B cell (primary cell): ENCODE measurements at regions not wholly inside any gene's neighbourhood (a gene's known extent, or its start where the extent isn't known, plus 50 kb on each side); places are given as distances from the start of the nearest gene placed in this dataset.

Experiments used
- ATAC-seq: fragments of 200-7000 bp; cut with Tn5 transposase; one replicate; pipeline ENCODE4 v1.10.0; 2021; ENCODE audit warnings: low read depth, mild to moderate bottlenecking, moderate number of reproducible peaks, moderate library complexity
- CTCF ChIA-PET: fragments of 350-600 bp; sonication (Branson Sonifier 250); formaldehyde crosslinking; loops from one replicate; lab custom pipeline; 2021; ENCODE audit warnings: antibody characterized with exemption, inconsistent platforms; lab: Charles Lee
- POLR2A ChIA-PET: fragments of 350-600 bp; sonication (Branson Sonifier 250); formaldehyde crosslinking; loops from one replicate; lab custom pipeline; 2021; ENCODE audit warnings: antibody characterized with exemption; lab: Charles Lee
- DNase-seq: peaks from one replicate; pipeline ENCODE4 v3.0.0; 2013
- H2AFZ ChIP-seq: 2 replicates; pipeline ENCODE4 v1.6.1; 2012; ENCODE audit warnings: mild to moderate bottlenecking, low read depth, low read length; ENCODE audit not compliant: insufficient read depth, poor library complexity, severe bottlenecking
- H3K27ac ChIP-seq, 2 donors: 1 replicate in 1 of 2; 2 replicates in 1 of 2; pipeline ENCODE4 v1.5.1; 2012 to 2013; ENCODE audit warnings: low read length in 2 of 2, mild to moderate bottlenecking in 2 of 2, moderate library complexity in 1 of 2
- H3K27me3 ChIP-seq, 4 experiments: fragments of 200-600 bp in 1 of 4; sonication (generic) in 1 of 4; replicated peaks in 1 of 4; 1 replicate in 2 of 4; 2 replicates in 2 of 4; pipeline versions ENCODE4 v1.6.1 to v1.7.0; 2013 to 2016; ENCODE audit warnings: low read length in 3 of 4, mild to moderate bottlenecking in 2 of 4, mixed read lengths in 1 of 4, moderate library complexity in 1 of 4; ENCODE audit not compliant: insufficient read depth in 4 of 4, control insufficient read depth in 3 of 4; ENCODE audit errors: control extremely low read depth in 1 of 4
- H3K36me3 ChIP-seq, 2 experiments: replicated peaks in 1 of 2; 1 replicate in 1 of 2; 2 replicates in 1 of 2; pipeline versions ENCODE4 v1.6.1 to v1.7.1; 2013; ENCODE audit warnings: low read length in 1 of 2; ENCODE audit not compliant: insufficient read depth in 2 of 2, control insufficient read depth in 1 of 2; ENCODE audit errors: control extremely low read depth in 1 of 2, extremely low read depth in 1 of 2
- H3K4me1 ChIP-seq, 2 donors: fragments of 200-600 bp in 1 of 2; sonication (generic) in 1 of 2; 1 replicate in 1 of 2; 2 replicates in 1 of 2; pipeline versions ENCODE4 v1.5.1 to v1.6.1; 2013 to 2017; ENCODE audit warnings: low read length in 2 of 2; ENCODE audit not compliant: control insufficient read depth in 2 of 2, insufficient read depth in 2 of 2
- H3K4me2 ChIP-seq: replicated peaks from 2 replicates; pipeline ENCODE3; 2012; ENCODE audit warnings: mild to moderate bottlenecking, low read depth, low read length; ENCODE audit not compliant: poor library complexity, severe bottlenecking
- H3K4me3 ChIP-seq, 5 experiments: fragments of 200-600 bp in 1 of 5; sonication (generic) in 1 of 5; 1 replicate in 3 of 5; 2 replicates in 2 of 5; pipeline versions ENCODE4 v1.5.1 to v1.7.0; 2011 to 2016; ENCODE audit warnings: low read length in 4 of 5, mild to moderate bottlenecking in 4 of 5, low read depth in 2 of 5, control low read depth in 1 of 5, moderate library complexity in 1 of 5; ENCODE audit not compliant: insufficient read depth in 1 of 5; ENCODE audit errors: control extremely low read depth in 1 of 5, extremely low read depth in 1 of 5
- H3K79me2 ChIP-seq: fragments of 200-600 bp; sonication (generic); one replicate; pipeline ENCODE4 v1.6.0; 2016; ENCODE audit warnings: low read length; ENCODE audit not compliant: control insufficient read depth, insufficient read depth
- H3K9ac ChIP-seq: fragments of 200-600 bp; sonication (generic); 2 replicates; pipeline ENCODE4 v1.6.1; 2017; ENCODE audit warnings: mild to moderate bottlenecking, low read length, moderate library complexity
- H3K9me3 ChIP-seq, 3 donors: one replicate each; pipeline versions ENCODE4 v1.6.1 to v1.7.1; 2013; ENCODE audit warnings: low read length in 2 of 3; ENCODE audit not compliant: control insufficient read depth in 2 of 3, insufficient read depth in 1 of 3; ENCODE audit errors: control extremely low read depth in 1 of 3
- H4K20me1 ChIP-seq: 2 replicates; pipeline ENCODE4 v1.6.0; 2012; ENCODE audit warnings: mild to moderate bottlenecking, low read length; ENCODE audit not compliant: insufficient read depth, control insufficient read depth, poor library complexity, severe bottlenecking
- H3K27ac Mint-ChIP-seq: one replicate; pipeline ENCODE4 v1.8.0; 2021; ENCODE audit warnings: mixed read lengths
- H3K27me3 Mint-ChIP-seq: one replicate; pipeline ENCODE4 v1.8.0; 2021; ENCODE audit warnings: mixed read lengths
- H3K4me1 Mint-ChIP-seq: one replicate; pipeline ENCODE4 v1.8.0; 2021; ENCODE audit warnings: mixed read lengths
- H3K4me3 Mint-ChIP-seq: one replicate; pipeline ENCODE4 v1.8.0; 2021; ENCODE audit warnings: mixed read lengths
- H3K9me3 Mint-ChIP-seq: one replicate; pipeline ENCODE4 v1.8.0; 2022; ENCODE audit warnings: mixed read lengths; ENCODE audit not compliant: insufficient read depth
- CTCF ChIP-seq: fragments of 200-600 bp; IDR thresholded peaks from one replicate; pipeline ENCODE4 v1.8.0; 2022; ENCODE audit warnings: antibody characterized with exemption, mild to moderate bottlenecking
- EZH2 ChIP-seq: IDR thresholded peaks from 2 replicates; pipeline ENCODE4 v1.6.1; 2012; ENCODE audit warnings: borderline replicate concordance, low read depth, mild to moderate bottlenecking, moderate library complexity, low read length; ENCODE audit not compliant: insufficient read depth, poor library complexity, severe bottlenecking
- WGBS: methylation state at CpG from one replicate; pipeline ENCODE4 v1.1.5; 2013; ENCODE audit warnings: missing lambda C conversion rate; ENCODE audit not compliant: insufficient coverage; 5-methylcytosine and 5-hydroxymethylcytosine counted together
- intact Hi-C: fragments of 100-400 bp; cut with micrococcal nuclease; formaldehyde crosslinking; loops from one replicate; pipeline ENCODE4 v1.10.0; 2022

GRCh38 chr14:99075061-99075460 lies 196.9 kb downstream of the BCL11B start:
- no peak overlapping the region for H3K27ac ChIP-seq
- CTCF ChIA-PET: no interaction called here

GRCh38 chr14:99075771-99076375 lies 196.1 kb downstream of the BCL11B start:
- no peak overlapping the region for H3K4me3 Mint-ChIP-seq
- H3K9ac ChIP-seq: no peak overlapping the region
- H4K20me1 ChIP-seq: no peaks in the 10 kb centered on the region
- no peaks in the 10 kb centered on the region for H3K79me2 ChIP-seq
- H3K27me3 Mint-ChIP-seq: no peaks in the 10 kb centered on the region
- H3K27ac Mint-ChIP-seq: no peak overlapping the region
- H3K4me3 ChIP-seq: no peak overlapping the region
- intact Hi-C loops: no loop called here
- no peak overlapping the region for H3K27ac ChIP-seq
- TF ChIP-seq EZH2 (no peak), CTCF (no peak)
- no peaks in the 10 kb centered on the region for H3K36me3 ChIP-seq
- WGBS: 81% methylated on average over 3 of the region's 5 CpGs
- H3K9me3 Mint-ChIP-seq: no peaks in the 10 kb centered on the region
- CTCF ChIA-PET: no interaction called here
- H3K4me1 ChIP-seq: no peaks in the 10 kb centered on the region
- no peak overlapping the region for H2AFZ ChIP-seq
- no peak for ATAC-seq
- DNase-seq: no peak
- no peaks in the 10 kb centered on the region for H3K4me1 Mint-ChIP-seq
- POLR2A ChIA-PET: no interaction called here
- no peak overlapping the region for H3K4me2 ChIP-seq
- H3K9me3 ChIP-seq: peaks cover 0 to 38% (median 2%) of the 10 kb centered on the region in 3 donors
- no peaks in the 10 kb centered on the region for H3K27me3 ChIP-seq

More at GRCh38 chr14:99075061-99075460, 196.9 kb downstream of the BCL11B start:
- peaks cover 0 to 43% (median 2%) of the 10 kb centered on the region in 3 donors for H3K9me3 ChIP-seq
- intact Hi-C loops: no loop called here
- H3K4me2 ChIP-seq: no peak overlapping the region
- WGBS: 69% methylated on average over 7 of the region's 11 CpGs
- no peaks in the 10 kb centered on the region for H4K20me1 ChIP-seq
- Mint-ChIP-seq H3K27me3 (no peaks in the 10 kb centered on the region), H3K4me3 (no peak overlapping the region), H3K9me3 (no peaks in the 10 kb centered on the region), H3K4me1 (no peaks in the 10 kb centered on the region), H3K27ac (no peak overlapping the region)
- H2AFZ ChIP-seq: no peak overlapping the region
- no peaks in the 10 kb centered on the region for H3K4me1 ChIP-seq
- DNase-seq: no peak
- TF ChIP-seq EZH2 (no peak), CTCF (no peak)
- no peak for ATAC-seq
- H3K36me3 ChIP-seq: no peaks in the 10 kb centered on the region
- no peaks in the 10 kb centered on the region for H3K27me3 ChIP-seq
- H3K4me3 ChIP-seq: no peak overlapping the region
- POLR2A ChIA-PET: no interaction called here
- no peaks in the 10 kb centered on the region for H3K79me2 ChIP-seq
- no peak overlapping the region for H3K9ac ChIP-seq
